Amygdala (tissue), 56 donors: ENCODE measurements at regions not wholly inside any gene's neighbourhood (a gene's known extent, or its start where the extent isn't known, plus 50 kb on each side); places are given as distances from the start of the nearest gene placed in this dataset.
A peak's percentile ranks its signal among the peaks of the same experiment; 100 is the strongest.

Source experiments
- DNase-seq, 56 donors: peaks; one replicate each; lab custom pipeline; 2025; lab: John Stamatoyannopoulos, UW

- no peak for DNase-seq
These were observed 225.0 kb downstream of the COX7B2 start for GRCh38 chr4:46684041-46684440.

DNA sequence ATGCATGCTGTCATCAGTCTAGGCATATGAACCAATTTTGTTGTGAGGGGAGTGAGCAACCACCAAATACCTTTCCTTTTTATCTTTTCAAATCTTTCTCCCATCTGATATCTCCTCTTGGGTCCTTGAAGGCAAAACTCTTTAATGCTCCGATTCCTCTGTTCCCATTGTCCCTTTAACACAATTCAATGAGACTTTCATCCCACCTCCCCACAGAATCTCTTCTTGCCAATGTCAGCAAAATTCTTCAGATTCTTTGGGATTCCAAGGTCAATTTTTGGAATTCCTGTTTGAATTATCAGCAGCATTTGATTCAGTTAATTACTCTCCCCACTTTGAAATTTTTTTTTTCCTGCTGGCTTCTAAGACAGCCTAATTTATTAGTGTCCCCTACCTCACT lies 232.7 kb downstream of the COX7B2 start:
- no peak for DNase-seq

DNA sequence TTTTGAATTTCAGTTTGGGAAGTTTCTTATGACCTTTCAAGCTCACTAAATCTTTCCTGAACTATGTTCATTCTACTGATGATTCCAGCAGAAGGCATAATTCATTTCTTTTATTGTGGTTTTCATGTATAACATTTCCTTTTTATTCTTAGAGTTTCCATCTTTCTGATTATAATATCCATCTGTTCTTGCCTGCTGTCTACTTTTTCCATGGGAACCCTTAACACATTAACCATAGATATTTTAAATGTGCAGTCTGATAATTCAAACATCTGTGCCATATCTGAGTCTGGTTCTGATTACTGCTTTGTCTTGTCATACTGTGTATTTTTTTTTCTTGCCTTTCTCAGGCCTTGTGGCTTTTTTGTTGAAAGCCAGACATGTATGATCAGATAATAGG lies 234.7 kb downstream of the COX7B2 start:
- no peak for DNase-seq

GRCh38 chr4:46667790-46668189 lies 241.3 kb downstream of the COX7B2 start:
- no peak for DNase-seq

- no peak for DNase-seq
These were observed 253.0 kb downstream of the COX7B2 start for GRCh38 chr4:46656071-46656470.

- no peak for DNase-seq
These were observed 255.2 kb downstream of the COX7B2 start for GRCh38 chr4:46653842-46654241.

DNA sequence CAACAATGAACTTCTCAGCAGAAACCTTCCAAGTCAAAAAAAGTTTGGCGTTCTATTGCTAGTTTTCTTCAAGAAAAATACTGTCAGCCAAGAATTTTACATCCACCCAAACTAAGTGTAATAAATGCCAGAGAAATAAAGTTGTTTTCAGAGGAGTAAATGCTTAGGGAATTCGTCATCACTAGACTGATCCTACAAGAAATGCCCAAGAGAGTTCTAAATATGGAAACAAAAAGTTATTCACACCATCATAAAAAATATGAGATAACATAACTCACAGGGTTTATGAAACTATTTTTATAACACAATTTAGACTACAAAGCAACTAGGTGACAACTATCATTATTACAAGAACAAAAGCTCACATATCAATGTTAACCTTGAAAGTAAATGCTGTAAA lies 259.5 kb upstream of the GABRA2 start:
- no peak for DNase-seq

GRCh38 chr4:46648088-46648744 lies 258.3 kb upstream of the GABRA2 start:
- peak in 1 of 56 donors; percentile 0 for DNase-seq

DNA sequence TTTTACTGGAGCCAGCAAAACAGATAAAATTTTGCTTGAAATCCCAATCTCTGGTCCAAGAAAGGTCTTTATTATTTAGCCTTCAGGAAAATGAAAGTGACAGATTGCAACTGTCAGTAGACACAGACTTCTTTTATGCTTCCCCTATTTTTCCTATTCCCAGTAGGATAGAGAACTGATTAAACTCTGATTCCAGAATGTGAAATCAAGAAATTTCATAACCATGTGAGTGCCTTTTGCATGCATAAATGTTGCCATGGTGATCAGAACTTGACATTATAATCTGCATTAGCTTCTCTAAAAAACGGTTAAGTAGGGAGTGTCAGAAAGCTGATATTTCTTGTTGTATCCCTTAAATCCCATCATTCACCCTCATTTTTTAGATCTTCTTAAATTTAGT lies 255.2 kb upstream of the GABRA2 start:
- no peak for DNase-seq
